K562 (cell line): ENCODE measurements at regions not wholly inside any gene's neighbourhood (a gene's known extent, or its start where the extent isn't known, plus 50 kb on each side); places are given as distances from the start of the nearest gene placed in this dataset.

ENCODE experiments used
- ATAC-seq: fragments of 200-7000 bp; cut with Tn5 transposase; 3 replicates; pipeline ENCODE4 v1.9.1; 2020; ENCODE audit warnings: moderate library complexity
- BruUV-seq: library from RNA; stranded (reverse); fragments of 400-500 nt; replicated peaks from 2 replicates; lab custom pipeline; 2021; lab: Mats Ljungman, UMichigan
- CTCF ChIA-PET: fragments of 300-600 bp; formaldehyde crosslinking; extraction: SDS; loops from one replicate; lab custom pipeline; 2021; ENCODE audit warnings: low intra/inter-chr PET ratio; lab: Yijun Ruan, JAX
- POLR2A ChIA-PET: fragments of 300-600, 350-650 bp; sonication (Branson Sonifier 250); formaldehyde crosslinking; extraction: SDS; loops from one replicate; lab custom pipeline; 2021; ENCODE audit warnings: antibody characterized with exemption, inconsistent platforms; lab: Yijun Ruan, JAX
- DNase-seq, 4 experiments: peaks; one replicate each; pipeline versions ENCODE4 v3.0.0 to v3.0.0-alpha.2; 2011 to 2018; ENCODE audit warnings: low spot score in 3 of 4, mixed read lengths in 3 of 4; ENCODE audit errors: extremely low read depth in 1 of 4
- FAIRE-seq: peaks from 2 replicates; lab custom pipeline; 2011; peaks lifted over from hg19 to GRCh38; lab: Jason Lieb, UNC
- H2AFZ ChIP-seq: 2 replicates; pipeline ENCODE4 v1.6.0; 2011; ENCODE audit warnings: low read depth, low read length, control low read depth, inconsistent platforms
- H3K27ac ChIP-seq: fragments of 200-600 bp; 3 replicates; pipeline ENCODE4 v1.8.0; 2011; ENCODE audit warnings: low read depth, mild to moderate bottlenecking, control low read depth, inconsistent platforms, low read length, moderate library complexity, mixed read lengths; ENCODE audit errors: extremely low read depth
- H3K27me3 ChIP-seq, 2 experiments: fragments of 300-600 bp in 1 of 2; 2 replicates in 1 of 2; 3 replicates in 1 of 2; pipeline versions ENCODE4 v1.6.0 to v1.8.0; 2011; ENCODE audit warnings: inconsistent platforms in 2 of 2, low read length in 2 of 2, mild to moderate bottlenecking in 1 of 2, mixed read lengths in 1 of 2, moderate library complexity in 1 of 2; ENCODE audit not compliant: control insufficient read depth in 2 of 2, insufficient read depth in 2 of 2
- H3K36me3 ChIP-seq: fragments of 300-600 bp; 3 replicates; pipeline ENCODE4 v1.8.0; 2011; ENCODE audit warnings: mild to moderate bottlenecking, low read length, inconsistent platforms; ENCODE audit not compliant: control insufficient read depth, insufficient read depth
- H3K4me1 ChIP-seq, 2 experiments: fragments of 200-600 bp in 1 of 2; replicated peaks in 1 of 2; 2 replicates in 1 of 2; 3 replicates in 1 of 2; pipeline versions ENCODE4 v1.5.1 to v1.8.0; 2011; ENCODE audit warnings: inconsistent platforms in 2 of 2, low read length in 2 of 2, mild to moderate bottlenecking in 1 of 2, mixed read lengths in 1 of 2, moderate library complexity in 1 of 2; ENCODE audit not compliant: control insufficient read depth in 2 of 2, insufficient read depth in 2 of 2
- H3K4me2 ChIP-seq: 2 replicates; pipeline ENCODE4 v1.6.1; 2011; ENCODE audit warnings: low read length, control low read depth, inconsistent platforms, mixed read lengths; ENCODE audit not compliant: insufficient read depth
- H3K4me3 ChIP-seq: fragments of 200-600 bp; sonication (generic), shearing (Covaris generic); 2 replicates; pipeline ENCODE4 v1.5.1; 2016; ENCODE audit warnings: control low read depth, inconsistent platforms
- H3K79me2 ChIP-seq: fragments of 200-600 bp; 3 replicates; pipeline ENCODE4 v1.8.0; 2011; ENCODE audit warnings: low read length, inconsistent platforms; ENCODE audit not compliant: control insufficient read depth, insufficient read depth
- H3K9ac ChIP-seq, 2 experiments: 2 replicates each; pipeline versions ENCODE4 v1.6.0 to v1.6.1; 2011; ENCODE audit warnings: low read depth in 2 of 2, low read length in 2 of 2, control low read depth in 1 of 2, inconsistent platforms in 1 of 2, mild to moderate bottlenecking in 1 of 2, mixed read lengths in 1 of 2; ENCODE audit not compliant: insufficient read depth in 1 of 2
- H3K9me1 ChIP-seq: one replicate; pipeline ENCODE4 v1.6.0; 2011; ENCODE audit warnings: inconsistent platforms, mild to moderate bottlenecking, low read length, moderate library complexity; ENCODE audit not compliant: control insufficient read depth, insufficient read depth
- H3K9me3 ChIP-seq: replicated peaks from 2 replicates; pipeline ENCODE4 v1.5.1; 2011; ENCODE audit warnings: low read depth, low read length, inconsistent platforms; ENCODE audit not compliant: control insufficient read depth, insufficient read depth
- H4K20me1 ChIP-seq: replicated peaks from 2 replicates; pipeline ENCODE4 v1.6.1; 2011; ENCODE audit warnings: low read length, inconsistent platforms, mixed read lengths; ENCODE audit not compliant: control insufficient read depth, insufficient read depth
- ARHGAP35 ChIP-seq: fragments of 450-650 bp; IDR thresholded peaks from 2 replicates; pipeline ENCODE4 v1.6.1; 2018; ENCODE audit not compliant: partially characterized antibody
- ARID1B ChIP-seq: fragments of 450-650 bp; IDR thresholded peaks from 2 replicates; pipeline ENCODE4 v1.6.1; 2016; ENCODE audit warnings: antibody characterized with exemption, mild to moderate bottlenecking, inconsistent platforms
- CBFA2T3 ChIP-seq: fragments of 450-650 bp; IDR thresholded peaks from 2 replicates; pipeline ENCODE4 v1.6.1; 2017
- CBX5 ChIP-seq: IDR thresholded peaks from 2 replicates; pipeline ENCODE4 v1.6.1; 2014; ENCODE audit warnings: low read depth, borderline replicate concordance
- FOXK2 ChIP-seq, 2 experiments: fragments of 450-650 bp; IDR thresholded peaks in 1 of 2; conservative IDR thresholded peaks in 1 of 2; 2 replicates each; pipeline ENCODE4 v1.6.1; 2016; ENCODE audit warnings: low read depth in 2 of 2, mild to moderate bottlenecking in 1 of 2
- HDAC8 ChIP-seq: fragments of 450-650 bp; IDR thresholded peaks from 2 replicates; pipeline ENCODE4 v1.6.1; 2016; ENCODE audit warnings: mild to moderate bottlenecking, missing genetic modification characterization, moderate library complexity, missing compliant biosample characterization
- IRF2 ChIP-seq: sonication (generic); formaldehyde crosslinking; IDR thresholded peaks from 2 replicates; pipeline ENCODE4 v1.8.1; 2022; ENCODE audit warnings: mild to moderate bottlenecking, missing genetic modification reagents
- KAT7 ChIP-seq: sonication (generic); formaldehyde crosslinking; IDR thresholded peaks from 2 replicates; pipeline ENCODE4 v1.8.0; 2022; ENCODE audit warnings: missing genetic modification reagents, mild to moderate bottlenecking, borderline replicate concordance
- MITF ChIP-seq: IDR thresholded peaks from 2 replicates; pipeline ENCODE4 v1.6.1; 2014; ENCODE audit warnings: antibody characterized with exemption
- RNF2 ChIP-seq: sonication (generic); IDR thresholded peaks from 2 replicates; pipeline ENCODE4 v1.6.1; 2016
- TBP ChIP-seq: optimal IDR thresholded peaks from 2 replicates; pipeline ENCODE3; 2011; ENCODE audit warnings: low read depth, low read length, improper control_type of control experiment
- ZNF12 ChIP-seq: sonication (generic); formaldehyde crosslinking; IDR thresholded peaks from 2 replicates; pipeline ENCODE4 v1.4.0; 2020; ENCODE audit warnings: mild to moderate bottlenecking, missing genetic modification reagents
- WGBS: fragments of 100-300 bp; shearing (Covaris generic); methylation state at CpG from one replicate; pipeline ENCODE4 v1.1.6; 2016; ENCODE audit warnings: low coverage, mixed read lengths; ENCODE audit not compliant: insufficient coverage; ENCODE audit errors: missing lambda C conversion rate; 5-methylcytosine and 5-hydroxymethylcytosine counted together
- in situ Hi-C: fragments of 300-500 bp; cut with MboI; formaldehyde crosslinking; loops from 4 replicates; pipeline ENCODE4 v1.15.0; 2018; ENCODE audit warnings: inconsistent platforms, mixed read lengths
- intact Hi-C: fragments of 100-400 bp; cut with micrococcal nuclease; formaldehyde crosslinking; loops from 2 replicates; pipeline ENCODE4 v1.14.2; 2022

GRCh38 chr3:168828943-168829342, 733.2 kb upstream of the GOLIM4 start:
- intact Hi-C loops: no loop called here
- no peak for FAIRE-seq
- in situ Hi-C loops: no loop called here

GRCh38 chr3:168828536-168828935, 732.8 kb upstream of the GOLIM4 start:
- no peaks in the 10 kb centered on the region for H3K27me3 ChIP-seq
- no peak overlapping the region for H3K27ac ChIP-seq
- no peak overlapping the region for H2AFZ ChIP-seq
- ATAC-seq (no peak), DNase-seq (no peak), FAIRE-seq (no peak)
- in situ Hi-C loops: no loop called here
- no peak overlapping the region for H3K4me2 ChIP-seq
- intact Hi-C loops: no loop called here
- no peaks in the 10 kb centered on the region for H3K79me2 ChIP-seq
- H3K36me3 ChIP-seq: no peaks in the 10 kb centered on the region
- WGBS: 10% methylated on average over 1 of the region's 1 CpG
- H3K9me3 ChIP-seq: no peaks in the 10 kb centered on the region
- BruUV-seq: no TSS peak
- ChIA-PET CTCF (no interaction called here), POLR2A (no interaction called here)
- H3K9me1 ChIP-seq: no peaks in the 10 kb centered on the region
- no peaks in the 10 kb centered on the region for H4K20me1 ChIP-seq
- no peak overlapping the region for H3K9ac ChIP-seq
- H3K4me3 ChIP-seq: no peak overlapping the region
- no peaks in the 10 kb centered on the region for H3K4me1 ChIP-seq
- TF ChIP-seq ARID1B (no peak), KAT7 (CRISPR knock-in tag) (no peak), FOXK2 (conservative IDR thresholded peaks at IDR 0.05 in 1 of 2, IDR thresholded peaks at IDR 0.05 in 1 of 2; ENCODE audit: low read depth in 2 of 2) (no peak), MITF (no peak), ARHGAP35 (no peak), TBP (no peak), CBFA2T3 (no peak), IRF2 (no peak), ZNF12 (CRISPR knock-in tag) (no peak), HDAC8 (tag) (no peak)

More at GRCh38 chr3:168828943-168829342, 733.2 kb upstream of the GOLIM4 start:
- TF ChIP-seq CBX5 (no peak), ARID1B (no peak), RNF2 (no peak)
- H3K4me3 ChIP-seq: no peak overlapping the region
- no TSS peak for BruUV-seq
- no peaks in the 10 kb centered on the region for H3K79me2 ChIP-seq
- H3K36me3 ChIP-seq: no peaks in the 10 kb centered on the region
- no peaks in the 10 kb centered on the region for H4K20me1 ChIP-seq
- H3K9me1 ChIP-seq: no peaks in the 10 kb centered on the region
- CTCF ChIA-PET: no interaction called here
- DNase-seq: no peak
- no peak for ATAC-seq
- H3K4me1 ChIP-seq: no peaks in the 10 kb centered on the region
- POLR2A ChIA-PET: interaction anchor here (0.5 kb wide), 1 partner anchor 15 kb away, joined by 5 read pairs; no protein-coding TSS in a partner anchor
- no peak overlapping the region for H3K4me2 ChIP-seq
- no peak overlapping the region for H2AFZ ChIP-seq
- no peaks in the 10 kb centered on the region for H3K27me3 ChIP-seq
- H3K27ac ChIP-seq: no peak overlapping the region
- H3K9ac ChIP-seq: no peak overlapping the region
- H3K9me3 ChIP-seq: no peaks in the 10 kb centered on the region
- 0% methylated on average over 5 of the region's 5 CpGs for WGBS
